ENCODE measurements at regions not wholly inside any gene's neighbourhood (a gene's known extent, or its start where the extent isn't known, plus 50 kb on each side); places are given as distances from the start of the nearest gene placed in this dataset.

- no peak for TF ChIP-seq CTCF (IDR thresholded peaks at IDR 0.05; ENCODE audit: low read depth, low read length, missing input control)
- no peak for TF ChIP-seq JUND (IDR thresholded peaks at IDR 0.05)
- TF ChIP-seq YY1 (IDR thresholded peaks at IDR 0.05) = no peak
- no peak for TF ChIP-seq MAX (IDR thresholded peaks at IDR 0.05)
- TF ChIP-seq ATF3 (IDR thresholded peaks at IDR 0.05) = no peak
- no peak for TF ChIP-seq GABPA (IDR thresholded peaks at IDR 0.05 in 1 of 2, conservative IDR thresholded peaks at IDR 0.05 in 1 of 2)
- TF ChIP-seq REST (IDR thresholded peaks at IDR 0.05) = no peak
- no peak for TF ChIP-seq FOXA1 (IDR thresholded peaks at IDR 0.05)
- no peak for TF ChIP-seq ZBTB33 (IDR thresholded peaks at IDR 0.05)
- no peak for TF ChIP-seq TAF1 (conservative IDR thresholded peaks at IDR 0.05)
- TF ChIP-seq RAD21 (IDR thresholded peaks at IDR 0.05) = no peak
- TF ChIP-seq EGR1 (IDR thresholded peaks at IDR 0.05; ENCODE audit: low read depth in 2 of 2) = no peak
- TF ChIP-seq HNF4A (conservative IDR thresholded peaks at IDR 0.05) = no peak
Observed at GRCh38 chr2:118272391-118272790, 184.1 kb downstream of the INSIG2 start.

All from liver (tissue), 3 donors.